Lower lobe of right lung (tissue), 2 donors: ENCODE measurements at regions not wholly inside any gene's neighbourhood (a gene's known extent, or its start where the extent isn't known, plus 50 kb on each side); places are given as distances from the start of the nearest gene placed in this dataset.
"Not testable (repeated sequence)": the region's sequence is repeated elsewhere in the genome, so short reads cannot be mapped to it uniquely, and the experiment has no call there.

Experiments
- ATAC-seq, 2 donors: fragments of 200-7000 bp; cut with Tn5 transposase; one replicate each; pipeline ENCODE4 v1.9.1; 2020 to 2022; ENCODE audit warnings: mild to moderate bottlenecking in 2 of 2, moderate library complexity in 2 of 2
- DNase-seq: peaks from one replicate; pipeline ENCODE4 v3.0.0-alpha.2; 2020
- H3K27ac ChIP-seq: fragments of 200-600 bp; one replicate; pipeline ENCODE4 v1.8.0; 2022
- H3K27me3 ChIP-seq: fragments of 200-600 bp; one replicate; pipeline ENCODE4 v1.8.0; 2022; ENCODE audit warnings: low read depth
- H3K36me3 ChIP-seq: fragments of 200-600 bp; one replicate; pipeline ENCODE4 v1.8.0; 2022; ENCODE audit warnings: mild to moderate bottlenecking
- H3K4me1 ChIP-seq: fragments of 200-600 bp; one replicate; pipeline ENCODE4 v1.8.0; 2022
- H3K4me3 ChIP-seq: fragments of 200-600 bp; one replicate; pipeline ENCODE4 v1.8.0; 2022; ENCODE audit warnings: mild to moderate bottlenecking
- H3K9me3 ChIP-seq: fragments of 200-600 bp; one replicate; pipeline ENCODE4 v1.8.0; 2022
- intact Hi-C: fragments of 100-400 bp; cut with DNase I; formaldehyde crosslinking; loops from one replicate; pipeline ENCODE4 v1.11.0; 2022
- TF ChIP-seq, protein P1 (sequence below): fragments of 200-600 bp; IDR thresholded peaks from one replicate; pipeline ENCODE4 v1.8.0; 2022; ENCODE audit warnings: antibody characterized with exemption, mild to moderate bottlenecking
- donor health status: DM: no; HTN: yes; CAD: no; lungs with severe emphysema.

DNA sequence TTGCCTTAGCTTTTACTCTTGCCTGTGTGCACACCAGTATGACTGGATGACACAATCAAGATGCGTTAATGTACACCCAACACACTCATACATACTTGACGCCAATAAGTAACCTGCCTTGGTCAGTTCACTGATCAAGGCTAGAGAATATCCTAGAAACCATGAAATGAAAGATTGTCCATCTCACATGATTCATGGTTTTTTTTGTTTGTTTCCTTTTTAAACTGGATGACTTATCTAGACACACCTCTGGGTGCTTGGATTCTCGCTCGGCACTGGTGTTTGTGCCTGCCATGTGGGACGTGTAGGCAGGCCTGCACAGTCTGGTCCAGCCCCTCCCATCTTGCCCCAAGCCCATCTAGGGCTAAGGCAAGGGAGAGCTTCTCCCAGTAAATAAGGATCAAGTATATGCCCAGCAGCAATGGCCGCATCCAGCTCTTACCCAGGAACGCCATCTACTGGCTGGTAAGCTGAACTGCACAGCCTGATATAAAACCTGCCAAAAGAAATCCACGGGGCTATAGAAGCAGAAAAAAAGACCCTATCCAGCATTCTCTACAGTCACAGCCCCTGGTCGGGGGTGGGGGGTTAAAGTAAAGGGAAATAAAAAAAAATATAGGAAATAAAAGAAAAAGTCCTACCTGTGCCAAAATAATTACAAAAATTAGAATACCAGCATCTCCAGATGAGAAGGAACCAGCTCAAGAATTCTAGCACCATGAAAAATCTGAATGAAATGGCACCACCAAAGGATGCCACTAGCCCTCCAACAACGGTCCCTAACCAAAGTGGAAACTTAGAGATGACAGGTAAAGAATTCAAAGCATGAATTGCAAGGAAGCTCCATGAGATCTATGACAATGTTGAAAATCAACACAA, 73.3 kb downstream of the OTOR start:
- ATAC-seq: peak; percentile 67 to 78
- TF ChIP-seq, protein P1, sequence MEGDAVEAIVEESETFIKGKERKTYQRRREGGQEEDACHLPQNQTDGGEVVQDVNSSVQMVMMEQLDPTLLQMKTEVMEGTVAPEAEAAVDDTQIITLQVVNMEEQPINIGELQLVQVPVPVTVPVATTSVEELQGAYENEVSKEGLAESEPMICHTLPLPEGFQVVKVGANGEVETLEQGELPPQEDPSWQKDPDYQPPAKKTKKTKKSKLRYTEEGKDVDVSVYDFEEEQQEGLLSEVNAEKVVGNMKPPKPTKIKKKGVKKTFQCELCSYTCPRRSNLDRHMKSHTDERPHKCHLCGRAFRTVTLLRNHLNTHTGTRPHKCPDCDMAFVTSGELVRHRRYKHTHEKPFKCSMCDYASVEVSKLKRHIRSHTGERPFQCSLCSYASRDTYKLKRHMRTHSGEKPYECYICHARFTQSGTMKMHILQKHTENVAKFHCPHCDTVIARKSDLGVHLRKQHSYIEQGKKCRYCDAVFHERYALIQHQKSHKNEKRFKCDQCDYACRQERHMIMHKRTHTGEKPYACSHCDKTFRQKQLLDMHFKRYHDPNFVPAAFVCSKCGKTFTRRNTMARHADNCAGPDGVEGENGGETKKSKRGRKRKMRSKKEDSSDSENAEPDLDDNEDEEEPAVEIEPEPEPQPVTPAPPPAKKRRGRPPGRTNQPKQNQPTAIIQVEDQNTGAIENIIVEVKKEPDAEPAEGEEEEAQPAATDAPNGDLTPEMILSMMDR: peak; percentile 83
- intact Hi-C loops: no loop called here
- no peak overlapping the region for H3K27ac ChIP-seq
- peak; percentile 49 for DNase-seq
- H3K4me1 ChIP-seq: no peaks in the 10 kb centered on the region
- H3K9me3 ChIP-seq: no peaks in the 10 kb centered on the region
- no peaks in the 10 kb centered on the region for H3K27me3 ChIP-seq
- H3K4me3 ChIP-seq: no peak overlapping the region
- H3K36me3 ChIP-seq: no peaks in the 10 kb centered on the region

DNA sequence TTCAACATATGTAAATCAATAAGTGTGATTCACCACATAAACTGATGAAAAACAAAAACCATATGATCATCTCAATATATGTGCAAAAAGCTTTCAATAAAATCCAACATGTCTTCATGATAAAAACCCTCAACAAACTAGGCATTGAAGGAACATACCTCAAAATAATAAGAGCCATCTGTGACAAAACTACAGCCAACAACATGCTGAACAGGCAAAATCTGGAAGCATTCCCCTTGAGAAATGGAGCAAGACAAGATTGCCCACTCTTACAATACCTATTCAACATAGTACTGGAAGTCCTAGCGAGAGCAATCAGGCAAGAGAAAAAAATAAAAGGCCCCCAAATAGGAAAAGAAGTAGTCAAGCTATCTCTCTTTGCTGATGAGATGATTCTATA, 76.5 kb downstream of the OTOR start:
- H3K4me3 ChIP-seq: no peak overlapping the region
- H3K4me1 ChIP-seq: no peaks in the 10 kb centered on the region
- no peak for DNase-seq
- H3K36me3 ChIP-seq: no peaks in the 10 kb centered on the region
- H3K27ac ChIP-seq: no peak overlapping the region
- TF ChIP-seq, protein P1: no peak
- intact Hi-C loops: no loop called here
- H3K27me3 ChIP-seq: no peaks in the 10 kb centered on the region
- no peaks in the 10 kb centered on the region for H3K9me3 ChIP-seq
- no peak for ATAC-seq

DNA sequence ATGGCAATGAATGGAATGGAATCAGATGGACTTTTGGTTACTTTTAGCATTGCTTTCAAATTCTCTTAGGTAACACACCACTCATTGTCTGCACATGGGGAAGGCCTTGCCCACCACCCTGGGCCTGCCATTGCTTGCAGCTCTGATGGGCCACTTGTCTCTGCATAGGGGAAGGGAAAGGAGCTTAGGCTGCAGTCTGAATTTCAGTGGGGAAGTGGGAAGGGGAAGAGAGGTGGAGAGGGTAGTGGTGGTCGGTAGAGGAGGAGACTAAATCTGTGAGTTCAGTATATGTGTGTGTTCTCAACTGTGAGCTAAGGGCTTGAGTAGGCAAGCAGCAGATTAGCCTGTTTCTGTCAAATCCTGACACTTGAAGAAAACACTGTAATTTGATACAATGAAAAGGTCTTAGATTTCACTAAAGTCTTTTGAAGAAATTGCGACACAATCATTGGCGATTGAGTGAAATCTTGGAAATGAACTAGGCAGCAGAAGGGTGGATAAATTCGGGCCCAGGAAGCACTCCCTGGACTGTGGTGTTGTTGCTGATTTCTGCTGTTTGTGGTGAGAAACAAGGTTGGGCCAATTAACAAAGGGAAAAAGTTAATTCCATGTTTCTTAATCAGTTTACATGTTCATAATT, 80.6 kb downstream of the OTOR start:
- no peaks in the 10 kb centered on the region for H3K36me3 ChIP-seq
- ATAC-seq: no peak
- intact Hi-C loops: no loop called here
- no peak overlapping the region for H3K4me3 ChIP-seq
- DNase-seq: no peak
- H3K4me1 ChIP-seq: no peaks in the 10 kb centered on the region
- no peaks in the 10 kb centered on the region for H3K9me3 ChIP-seq
- H3K27ac ChIP-seq: no peak overlapping the region
- H3K27me3 ChIP-seq: no peaks in the 10 kb centered on the region
- TF ChIP-seq, protein P1: no peak

DNA sequence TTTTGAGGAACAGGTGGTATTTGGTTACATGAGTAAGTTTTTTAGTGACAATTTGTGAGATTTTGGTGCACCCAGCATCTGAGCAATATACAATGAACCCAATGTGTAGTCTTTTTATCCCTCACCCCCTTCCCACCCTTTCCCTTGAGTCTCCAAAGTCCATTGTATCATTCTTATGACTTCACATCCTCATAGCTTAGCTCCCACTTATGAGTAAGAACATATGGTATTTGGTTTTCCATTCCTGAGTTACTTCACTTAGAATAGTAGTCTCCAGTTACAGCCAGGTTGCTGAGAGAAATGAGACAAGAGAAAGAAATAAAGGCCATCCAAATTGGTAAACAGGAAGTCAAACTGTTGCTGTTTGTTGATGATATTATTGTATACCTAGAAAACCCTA, 87.5 kb downstream of the OTOR start:
- H3K27ac ChIP-seq, intact Hi-C loops, H3K4me1 ChIP-seq, ATAC-seq, H3K4me3 ChIP-seq, H3K36me3 ChIP-seq, H3K27me3 ChIP-seq, DNase-seq, H3K9me3 ChIP-seq: not testable (repeated sequence)

DNA sequence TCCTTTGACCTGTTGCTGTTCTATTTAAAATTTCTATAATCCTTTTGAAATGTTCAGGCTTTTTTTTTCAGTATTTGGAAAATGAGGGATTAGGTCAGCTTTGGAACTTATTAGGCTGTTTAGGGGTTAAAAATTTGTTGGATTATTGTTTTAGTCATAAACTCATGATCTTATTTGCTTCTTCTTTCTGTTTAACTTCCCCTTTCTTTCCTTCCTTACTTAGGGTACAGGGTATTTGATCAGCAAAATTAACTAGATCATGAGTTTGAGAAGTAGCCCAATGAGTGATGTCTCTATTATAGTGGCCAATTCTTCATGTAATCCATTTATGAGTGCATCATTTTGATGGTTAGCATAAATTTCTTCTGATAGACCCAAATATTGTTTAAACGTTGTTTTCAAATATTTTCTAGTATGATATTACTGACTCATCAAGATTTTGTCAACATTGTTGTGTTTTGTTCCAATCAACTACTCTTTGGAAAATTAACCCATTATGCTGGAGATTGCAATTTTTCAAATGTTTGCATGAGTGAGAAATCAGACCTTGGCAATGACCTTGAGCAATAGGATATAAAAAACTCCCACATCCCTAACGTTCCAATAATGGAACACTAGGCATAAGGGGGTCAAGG, 94.4 kb downstream of the OTOR start:
- intact Hi-C loops: no loop called here
- TF ChIP-seq, protein P1: no peak
- no peak for ATAC-seq
- Histone ChIP-seq H3K27me3 (no peaks in the 10 kb centered on the region), H3K4me1 (no peaks in the 10 kb centered on the region), H3K4me3 (no peak overlapping the region), H3K27ac (no peak overlapping the region), H3K36me3 (no peaks in the 10 kb centered on the region), H3K9me3 (no peaks in the 10 kb centered on the region)
- no peak for DNase-seq

DNA sequence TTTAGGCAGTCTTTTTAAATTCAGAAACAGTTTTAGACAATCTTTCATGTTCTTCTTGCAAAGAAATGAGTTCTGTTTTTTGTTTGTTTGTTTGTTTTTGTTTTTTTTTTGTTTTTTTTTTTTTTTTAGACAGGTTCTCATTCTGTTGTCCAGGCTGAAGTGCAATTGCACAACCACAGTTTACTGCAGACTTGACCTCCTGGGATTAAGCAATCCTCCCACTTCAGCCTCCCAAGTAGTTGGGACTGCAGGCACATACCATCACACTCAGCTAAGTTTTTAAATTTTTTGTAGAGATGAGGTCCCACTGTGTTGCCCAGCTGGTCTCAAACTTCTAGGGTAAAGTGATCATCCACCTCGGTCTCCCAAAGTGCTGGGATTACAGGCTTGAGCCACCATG, 96.2 kb downstream of the OTOR start:
- TF ChIP-seq, protein P1: no peak
- H3K9me3 ChIP-seq: no peaks in the 10 kb centered on the region
- no peaks in the 10 kb centered on the region for H3K4me1 ChIP-seq
- no peak overlapping the region for H3K27ac ChIP-seq
- H3K36me3 ChIP-seq: no peaks in the 10 kb centered on the region
- no peak overlapping the region for H3K4me3 ChIP-seq
- no peak for ATAC-seq
- H3K27me3 ChIP-seq: no peaks in the 10 kb centered on the region
- intact Hi-C loops: no loop called here
- no peak for DNase-seq
